ENCODE measurements at regions not wholly inside any gene's neighbourhood (a gene's known extent, or its start where the extent isn't known, plus 50 kb on each side); places are given as distances from the start of the nearest gene placed in this dataset.

- TF ChIP-seq, protein P1, sequence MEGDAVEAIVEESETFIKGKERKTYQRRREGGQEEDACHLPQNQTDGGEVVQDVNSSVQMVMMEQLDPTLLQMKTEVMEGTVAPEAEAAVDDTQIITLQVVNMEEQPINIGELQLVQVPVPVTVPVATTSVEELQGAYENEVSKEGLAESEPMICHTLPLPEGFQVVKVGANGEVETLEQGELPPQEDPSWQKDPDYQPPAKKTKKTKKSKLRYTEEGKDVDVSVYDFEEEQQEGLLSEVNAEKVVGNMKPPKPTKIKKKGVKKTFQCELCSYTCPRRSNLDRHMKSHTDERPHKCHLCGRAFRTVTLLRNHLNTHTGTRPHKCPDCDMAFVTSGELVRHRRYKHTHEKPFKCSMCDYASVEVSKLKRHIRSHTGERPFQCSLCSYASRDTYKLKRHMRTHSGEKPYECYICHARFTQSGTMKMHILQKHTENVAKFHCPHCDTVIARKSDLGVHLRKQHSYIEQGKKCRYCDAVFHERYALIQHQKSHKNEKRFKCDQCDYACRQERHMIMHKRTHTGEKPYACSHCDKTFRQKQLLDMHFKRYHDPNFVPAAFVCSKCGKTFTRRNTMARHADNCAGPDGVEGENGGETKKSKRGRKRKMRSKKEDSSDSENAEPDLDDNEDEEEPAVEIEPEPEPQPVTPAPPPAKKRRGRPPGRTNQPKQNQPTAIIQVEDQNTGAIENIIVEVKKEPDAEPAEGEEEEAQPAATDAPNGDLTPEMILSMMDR (conservative IDR thresholded peaks at IDR 0.05; ENCODE audit: low read depth in 2 of 2): no peak
- TF ChIP-seq, protein P2, sequence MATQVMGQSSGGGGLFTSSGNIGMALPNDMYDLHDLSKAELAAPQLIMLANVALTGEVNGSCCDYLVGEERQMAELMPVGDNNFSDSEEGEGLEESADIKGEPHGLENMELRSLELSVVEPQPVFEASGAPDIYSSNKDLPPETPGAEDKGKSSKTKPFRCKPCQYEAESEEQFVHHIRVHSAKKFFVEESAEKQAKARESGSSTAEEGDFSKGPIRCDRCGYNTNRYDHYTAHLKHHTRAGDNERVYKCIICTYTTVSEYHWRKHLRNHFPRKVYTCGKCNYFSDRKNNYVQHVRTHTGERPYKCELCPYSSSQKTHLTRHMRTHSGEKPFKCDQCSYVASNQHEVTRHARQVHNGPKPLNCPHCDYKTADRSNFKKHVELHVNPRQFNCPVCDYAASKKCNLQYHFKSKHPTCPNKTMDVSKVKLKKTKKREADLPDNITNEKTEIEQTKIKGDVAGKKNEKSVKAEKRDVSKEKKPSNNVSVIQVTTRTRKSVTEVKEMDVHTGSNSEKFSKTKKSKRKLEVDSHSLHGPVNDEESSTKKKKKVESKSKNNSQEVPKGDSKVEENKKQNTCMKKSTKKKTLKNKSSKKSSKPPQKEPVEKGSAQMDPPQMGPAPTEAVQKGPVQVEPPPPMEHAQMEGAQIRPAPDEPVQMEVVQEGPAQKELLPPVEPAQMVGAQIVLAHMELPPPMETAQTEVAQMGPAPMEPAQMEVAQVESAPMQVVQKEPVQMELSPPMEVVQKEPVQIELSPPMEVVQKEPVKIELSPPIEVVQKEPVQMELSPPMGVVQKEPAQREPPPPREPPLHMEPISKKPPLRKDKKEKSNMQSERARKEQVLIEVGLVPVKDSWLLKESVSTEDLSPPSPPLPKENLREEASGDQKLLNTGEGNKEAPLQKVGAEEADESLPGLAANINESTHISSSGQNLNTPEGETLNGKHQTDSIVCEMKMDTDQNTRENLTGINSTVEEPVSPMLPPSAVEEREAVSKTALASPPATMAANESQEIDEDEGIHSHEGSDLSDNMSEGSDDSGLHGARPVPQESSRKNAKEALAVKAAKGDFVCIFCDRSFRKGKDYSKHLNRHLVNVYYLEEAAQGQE (IDR thresholded peaks at IDR 0.05; ENCODE audit: unreplicated experiment): no peak
- TF ChIP-seq POLR2AphosphoS5 (IDR thresholded peaks at IDR 0.05; ENCODE audit: low read depth) (no peak), EZH2 (IDR thresholded peaks at IDR 0.05; ENCODE audit: low read depth, unreplicated experiment) (no peak), ZNF331 (CRISPR knock-in tag; IDR thresholded peaks at IDR 0.05; ENCODE audit: low read depth) (no peak), EZH2phosphoT487 (IDR thresholded peaks at IDR 0.05; ENCODE audit: unreplicated experiment) (no peak), CREB1 (CRISPR knock-in tag; IDR thresholded peaks at IDR 0.05; ENCODE audit: low read depth) (no peak), JUNB (IDR thresholded peaks at IDR 0.05; ENCODE audit: unreplicated experiment) (no peak), ZNF114 (CRISPR knock-in tag; IDR thresholded peaks at IDR 0.05) (no peak)
- TF ChIP-seq, protein P3, sequence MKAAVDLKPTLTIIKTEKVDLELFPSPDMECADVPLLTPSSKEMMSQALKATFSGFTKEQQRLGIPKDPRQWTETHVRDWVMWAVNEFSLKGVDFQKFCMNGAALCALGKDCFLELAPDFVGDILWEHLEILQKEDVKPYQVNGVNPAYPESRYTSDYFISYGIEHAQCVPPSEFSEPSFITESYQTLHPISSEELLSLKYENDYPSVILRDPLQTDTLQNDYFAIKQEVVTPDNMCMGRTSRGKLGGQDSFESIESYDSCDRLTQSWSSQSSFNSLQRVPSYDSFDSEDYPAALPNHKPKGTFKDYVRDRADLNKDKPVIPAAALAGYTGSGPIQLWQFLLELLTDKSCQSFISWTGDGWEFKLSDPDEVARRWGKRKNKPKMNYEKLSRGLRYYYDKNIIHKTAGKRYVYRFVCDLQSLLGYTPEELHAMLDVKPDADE (IDR thresholded peaks at IDR 0.05): no peak
These were observed 68.8 kb upstream of the CD28 start for GRCh38 chr2:203637471-203638167.
